ENCODE measurements at regions not wholly inside any gene's neighbourhood (a gene's known extent, or its start where the extent isn't known, plus 50 kb on each side); places are given as distances from the start of the nearest gene placed in this dataset.

DNA sequence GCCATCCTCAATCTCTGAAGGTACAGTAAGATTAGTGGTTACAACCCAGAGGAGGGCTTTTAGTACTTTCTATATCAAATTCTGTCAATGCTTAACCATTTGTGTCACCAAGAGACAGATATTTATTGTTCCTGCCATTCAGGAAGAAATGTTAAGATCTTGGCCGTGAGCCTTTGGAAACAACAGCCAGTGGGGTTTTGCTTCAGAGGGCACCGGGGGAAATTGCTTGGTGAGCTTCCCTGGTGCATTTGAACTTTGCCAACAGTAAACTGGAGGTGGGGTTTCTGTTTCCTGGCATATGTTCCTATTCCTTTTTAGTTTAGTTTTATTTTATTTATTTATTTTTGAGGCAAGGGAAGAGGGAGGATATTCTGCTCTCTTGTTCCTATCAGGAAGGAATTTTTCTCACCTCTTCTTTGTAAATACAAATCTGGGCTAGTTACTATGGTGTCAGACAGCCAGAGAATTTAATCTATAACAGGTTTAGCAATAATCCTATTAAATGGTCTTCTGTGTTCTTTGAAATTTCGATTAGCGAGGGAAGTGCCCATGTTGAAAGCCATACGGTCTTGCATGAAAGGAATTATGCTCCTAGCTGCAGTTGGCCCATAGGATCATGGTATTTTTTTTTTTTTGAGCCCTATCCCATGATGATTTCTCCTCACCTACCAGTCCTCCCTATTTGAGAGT is 95.7 kb downstream of the MAIP1 start:
- H3F3A ChIP-seq (ENCODE audit: insufficient read depth, low read length), result no peaks in the 10 kb centered on the region
- no peak overlapping the region for H3K9ac ChIP-seq (ENCODE audit: low read length)
- H3K4me3 ChIP-seq (ENCODE audit: low read depth, low read length, poor library complexity, severe bottlenecking), result no peak overlapping the region
- H3K27me3 ChIP-seq (ENCODE audit: insufficient read depth, low read length), result peaks cover 3% of the 10 kb centered on the region; the same call in 1 of the 2 replicates
- no peaks in the 10 kb centered on the region for H3K36me3 ChIP-seq (ENCODE audit: insufficient read depth, low read length)
- no peaks in the 10 kb centered on the region for H3K9me3 ChIP-seq (ENCODE audit: low read length)
- H4K20me1 ChIP-seq (ENCODE audit: insufficient read depth, low read length), result no peaks in the 10 kb centered on the region
- no peak for TF ChIP-seq EZH2 (IDR thresholded peaks at IDR 0.05; ENCODE audit: borderline replicate concordance, low read length)
- TF ChIP-seq, protein P1, sequence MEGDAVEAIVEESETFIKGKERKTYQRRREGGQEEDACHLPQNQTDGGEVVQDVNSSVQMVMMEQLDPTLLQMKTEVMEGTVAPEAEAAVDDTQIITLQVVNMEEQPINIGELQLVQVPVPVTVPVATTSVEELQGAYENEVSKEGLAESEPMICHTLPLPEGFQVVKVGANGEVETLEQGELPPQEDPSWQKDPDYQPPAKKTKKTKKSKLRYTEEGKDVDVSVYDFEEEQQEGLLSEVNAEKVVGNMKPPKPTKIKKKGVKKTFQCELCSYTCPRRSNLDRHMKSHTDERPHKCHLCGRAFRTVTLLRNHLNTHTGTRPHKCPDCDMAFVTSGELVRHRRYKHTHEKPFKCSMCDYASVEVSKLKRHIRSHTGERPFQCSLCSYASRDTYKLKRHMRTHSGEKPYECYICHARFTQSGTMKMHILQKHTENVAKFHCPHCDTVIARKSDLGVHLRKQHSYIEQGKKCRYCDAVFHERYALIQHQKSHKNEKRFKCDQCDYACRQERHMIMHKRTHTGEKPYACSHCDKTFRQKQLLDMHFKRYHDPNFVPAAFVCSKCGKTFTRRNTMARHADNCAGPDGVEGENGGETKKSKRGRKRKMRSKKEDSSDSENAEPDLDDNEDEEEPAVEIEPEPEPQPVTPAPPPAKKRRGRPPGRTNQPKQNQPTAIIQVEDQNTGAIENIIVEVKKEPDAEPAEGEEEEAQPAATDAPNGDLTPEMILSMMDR (IDR thresholded peaks at IDR 0.05; ENCODE audit: low read length), result no peak
- H3K9me2 ChIP-seq (ENCODE audit: low read depth, low read length), result no peaks in the 10 kb centered on the region
- no peak overlapping the region for H3K27ac ChIP-seq (ENCODE audit: low read depth, low read length, poor library complexity, severe bottlenecking)
- H2AFZ ChIP-seq (ENCODE audit: low read length), result no peak overlapping the region
- no peaks in the 10 kb centered on the region for H3K79me2 ChIP-seq (ENCODE audit: insufficient read depth, low read length)
- no peaks in the 10 kb centered on the region for H3K4me1 ChIP-seq (ENCODE audit: insufficient read depth, low read length, severe bottlenecking)
- no peak overlapping the region for H3K4me2 ChIP-seq (ENCODE audit: low read length)

DNA sequence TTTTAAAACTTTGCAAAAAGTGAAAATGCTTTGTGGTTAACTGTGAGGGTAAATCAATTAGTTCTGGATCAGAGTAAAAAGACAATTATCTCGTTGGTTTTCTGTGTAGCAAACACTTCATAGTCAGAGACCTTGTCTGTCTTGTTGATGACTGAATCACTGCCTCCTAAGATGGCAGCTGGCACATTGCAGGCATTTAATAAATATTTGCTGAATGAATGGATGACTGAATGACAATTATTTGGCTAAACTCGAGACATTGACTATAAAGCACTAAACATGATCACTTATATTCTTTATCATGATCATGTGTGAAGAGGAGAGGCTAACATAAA is 96.2 kb downstream of the MAIP1 start:
- no peak overlapping the region for H3K4me3 ChIP-seq (ENCODE audit: low read depth, low read length, poor library complexity, severe bottlenecking)
- TF ChIP-seq, protein P1 (IDR thresholded peaks at IDR 0.05; ENCODE audit: low read length), result no peak
- TF ChIP-seq EZH2 (IDR thresholded peaks at IDR 0.05; ENCODE audit: borderline replicate concordance, low read length), result no peak

DNA sequence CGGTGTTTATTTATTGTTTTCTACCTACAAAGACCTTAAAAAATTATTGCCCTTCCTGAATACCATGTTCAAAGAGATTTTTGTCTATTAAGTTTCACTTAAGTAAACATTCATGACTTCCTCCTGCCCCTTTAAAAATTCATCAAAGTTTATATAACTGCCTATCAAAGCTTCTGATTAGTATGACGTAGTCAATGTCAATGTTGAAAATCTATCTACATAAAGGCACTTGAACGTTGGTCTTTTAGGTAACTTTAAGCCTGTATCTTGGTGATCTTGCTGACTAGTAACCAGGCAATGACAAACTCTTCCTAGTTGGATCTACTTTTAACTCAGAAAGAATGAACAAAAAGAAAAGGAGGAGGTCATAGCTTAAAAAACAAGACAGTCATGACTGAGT is 97.2 kb downstream of the MAIP1 start:
- no peak overlapping the region for H3K4me3 ChIP-seq (ENCODE audit: low read depth, low read length, poor library complexity, severe bottlenecking)
- no peaks in the 10 kb centered on the region for H4K20me1 ChIP-seq (ENCODE audit: insufficient read depth, low read length)
- TF ChIP-seq EZH2 (IDR thresholded peaks at IDR 0.05; ENCODE audit: borderline replicate concordance, low read length), result no peak
- TF ChIP-seq, protein P1 (IDR thresholded peaks at IDR 0.05; ENCODE audit: low read length), result no peak
- H3K9me2 ChIP-seq (ENCODE audit: low read depth, low read length), result no peaks in the 10 kb centered on the region
- no peak overlapping the region for H3K9ac ChIP-seq (ENCODE audit: low read length)
- peaks cover 5% of the 10 kb centered on the region; the same call in 1 of the 2 replicates for H3K27me3 ChIP-seq (ENCODE audit: insufficient read depth, low read length)
- no peak overlapping the region for H3K27ac ChIP-seq (ENCODE audit: low read depth, low read length, poor library complexity, severe bottlenecking)
- H3K4me2 ChIP-seq (ENCODE audit: low read length), result no peak overlapping the region
- no peaks in the 10 kb centered on the region for H3K9me3 ChIP-seq (ENCODE audit: low read length)
- no peaks in the 10 kb centered on the region for H3K4me1 ChIP-seq (ENCODE audit: insufficient read depth, low read length, severe bottlenecking)
- H3K79me2 ChIP-seq (ENCODE audit: insufficient read depth, low read length), result no peaks in the 10 kb centered on the region
- no peak overlapping the region for H2AFZ ChIP-seq (ENCODE audit: low read length)
- no peaks in the 10 kb centered on the region for H3F3A ChIP-seq (ENCODE audit: insufficient read depth, low read length)
- no peaks in the 10 kb centered on the region for H3K36me3 ChIP-seq (ENCODE audit: insufficient read depth, low read length)

More for the DNA sequence above, 96.2 kb downstream of the MAIP1 start:
- Histone ChIP-seq H3K9me2 (ENCODE audit: low read depth, low read length) (no peaks in the 10 kb centered on the region), H3K9me3 (ENCODE audit: low read length) (no peaks in the 10 kb centered on the region), H4K20me1 (ENCODE audit: insufficient read depth, low read length) (no peaks in the 10 kb centered on the region), H3K4me2 (ENCODE audit: low read length) (no peak overlapping the region), H3K36me3 (ENCODE audit: insufficient read depth, low read length) (no peaks in the 10 kb centered on the region), H3F3A (ENCODE audit: insufficient read depth, low read length) (no peaks in the 10 kb centered on the region), H3K79me2 (ENCODE audit: insufficient read depth, low read length) (no peaks in the 10 kb centered on the region), H3K27ac (ENCODE audit: low read depth, low read length, poor library complexity, severe bottlenecking) (no peak overlapping the region), H3K4me1 (ENCODE audit: insufficient read depth, low read length, severe bottlenecking) (no peaks in the 10 kb centered on the region), H3K9ac (ENCODE audit: low read length) (no peak overlapping the region), H3K27me3 (ENCODE audit: insufficient read depth, low read length) (peaks cover 5% of the 10 kb centered on the region; the same call in 1 of the 2 replicates), H2AFZ (ENCODE audit: low read length) (no peak overlapping the region)

Data from OCI-LY1 (cell line).